Vagina (tissue), 2 donors: ENCODE measurements at regions not wholly inside any gene's neighbourhood (a gene's known extent, or its start where the extent isn't known, plus 50 kb on each side); places are given as distances from the start of the nearest gene placed in this dataset.

Source experiments
- DNase-seq, 2 donors: peaks; one replicate each; pipeline ENCODE4 v3.0.0-alpha.2; 2017; ENCODE audit errors: extremely low spot score in 2 of 2
- H3K27ac ChIP-seq: fragments of 200-600 bp; sonication (generic); one replicate; pipeline ENCODE4 v1.5.1; 2019
- H3K27me3 ChIP-seq: fragments of 200-600 bp; sonication (generic); one replicate; pipeline ENCODE4 v1.5.1; 2019
- H3K36me3 ChIP-seq, 2 donors: fragments of 200-600 bp; sonication (generic); one replicate each; pipeline ENCODE4 v1.5.1; 2017 to 2019
- H3K4me1 ChIP-seq: fragments of 200-600 bp; sonication (generic); one replicate; pipeline ENCODE4 v1.5.1; 2019
- H3K4me3 ChIP-seq, 2 donors: fragments of 200-600 bp; sonication (generic); 1 replicate in 1 of 2; 2 replicates in 1 of 2; pipeline ENCODE4 v1.5.1; 2016 to 2019
- H3K9me3 ChIP-seq: fragments of 200-600 bp; sonication (generic); one replicate; pipeline ENCODE4 v1.5.1; 2019
- POLR2A ChIP-seq, 2 donors: fragments of 450-650 bp; IDR thresholded peaks; one replicate each; pipeline ENCODE4 v1.6.1; 2017; ENCODE audit warnings: antibody characterized with exemption in 2 of 2, mild to moderate bottlenecking in 2 of 2, moderate library complexity in 2 of 2
- POLR2AphosphoS5 ChIP-seq, 2 donors: sonication (generic); formaldehyde crosslinking; IDR thresholded peaks; one replicate each; pipeline ENCODE4 v1.9.0; 2017; ENCODE audit warnings: antibody characterized with exemption in 2 of 2, mild to moderate bottlenecking in 2 of 2, low read depth in 1 of 2; ENCODE audit not compliant: insufficient read depth in 1 of 2
- intact Hi-C: fragments of 100-400 bp; cut with DNase I; formaldehyde crosslinking; loops from one replicate; pipeline ENCODE4 v1.15.1; 2023
- TF ChIP-seq, protein P1 (sequence below), 3 experiments: fragments of 450-650 bp in 2 of 3; fragments of 200-600 bp in 1 of 3; sonication (generic) in 1 of 3; IDR thresholded peaks; one replicate each; pipeline ENCODE4 v1.5.1; 2017 to 2019; ENCODE audit warnings: antibody characterized with exemption in 3 of 3, mild to moderate bottlenecking in 2 of 3, moderate library complexity in 2 of 3

DNA sequence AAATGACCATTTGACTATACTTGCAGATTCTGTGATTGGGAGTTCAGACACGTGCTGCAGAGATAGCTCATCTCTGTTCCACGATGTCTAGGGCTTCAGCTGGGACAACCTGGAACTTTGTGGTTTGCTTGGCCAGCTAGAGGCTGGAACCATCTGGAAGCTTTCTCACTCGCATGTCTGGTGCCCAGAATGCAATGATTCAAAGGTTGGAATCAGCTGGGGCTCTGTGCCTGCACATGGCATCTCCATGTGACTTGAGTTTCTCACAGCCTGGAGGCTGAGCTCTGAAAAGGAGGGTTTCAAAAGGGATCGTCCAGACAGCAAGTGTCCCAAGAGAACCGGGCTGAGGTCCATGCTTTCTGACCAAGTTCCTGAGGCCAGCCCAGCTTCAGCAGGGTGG lies 465.2 kb downstream of the GADD45G start:
- no peak overlapping the region for H3K4me3 ChIP-seq
- TF ChIP-seq POLR2A (IDR thresholded peaks at IDR 0.05) (no peak), POLR2AphosphoS5 (IDR thresholded peaks at IDR 0.05; ENCODE audit: insufficient read depth in 1 of 2, low read depth in 1 of 2) (no peak)
- TF ChIP-seq, protein P1, sequence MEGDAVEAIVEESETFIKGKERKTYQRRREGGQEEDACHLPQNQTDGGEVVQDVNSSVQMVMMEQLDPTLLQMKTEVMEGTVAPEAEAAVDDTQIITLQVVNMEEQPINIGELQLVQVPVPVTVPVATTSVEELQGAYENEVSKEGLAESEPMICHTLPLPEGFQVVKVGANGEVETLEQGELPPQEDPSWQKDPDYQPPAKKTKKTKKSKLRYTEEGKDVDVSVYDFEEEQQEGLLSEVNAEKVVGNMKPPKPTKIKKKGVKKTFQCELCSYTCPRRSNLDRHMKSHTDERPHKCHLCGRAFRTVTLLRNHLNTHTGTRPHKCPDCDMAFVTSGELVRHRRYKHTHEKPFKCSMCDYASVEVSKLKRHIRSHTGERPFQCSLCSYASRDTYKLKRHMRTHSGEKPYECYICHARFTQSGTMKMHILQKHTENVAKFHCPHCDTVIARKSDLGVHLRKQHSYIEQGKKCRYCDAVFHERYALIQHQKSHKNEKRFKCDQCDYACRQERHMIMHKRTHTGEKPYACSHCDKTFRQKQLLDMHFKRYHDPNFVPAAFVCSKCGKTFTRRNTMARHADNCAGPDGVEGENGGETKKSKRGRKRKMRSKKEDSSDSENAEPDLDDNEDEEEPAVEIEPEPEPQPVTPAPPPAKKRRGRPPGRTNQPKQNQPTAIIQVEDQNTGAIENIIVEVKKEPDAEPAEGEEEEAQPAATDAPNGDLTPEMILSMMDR (IDR thresholded peaks at IDR 0.05) = no peak

DNA sequence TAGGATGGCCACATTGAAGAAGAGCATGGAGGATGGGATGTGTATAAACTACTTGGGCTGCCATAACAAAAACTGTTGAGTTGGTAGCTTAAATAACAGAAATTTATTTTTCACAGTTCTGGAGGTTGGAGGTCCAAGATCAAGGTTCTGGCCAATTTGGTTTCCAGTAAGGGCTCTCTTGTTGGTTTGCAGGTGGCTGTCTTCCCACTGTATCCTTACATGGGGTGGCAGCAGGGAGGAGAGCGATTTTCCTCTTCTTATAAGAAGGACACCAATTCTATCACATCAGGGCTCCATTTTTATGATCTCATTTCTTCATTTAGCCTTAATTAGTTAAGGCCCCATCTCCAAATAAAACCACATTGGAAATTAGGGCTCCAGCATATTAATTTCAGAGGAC lies 465.7 kb downstream of the GADD45G start:
- no peaks in the 10 kb centered on the region for H3K9me3 ChIP-seq
- DNase-seq = no peak
- H3K27ac ChIP-seq = no peak overlapping the region
- TF ChIP-seq, protein P1 (IDR thresholded peaks at IDR 0.05) = no peak
- TF ChIP-seq POLR2A (IDR thresholded peaks at IDR 0.05) = no peak
- TF ChIP-seq POLR2AphosphoS5 (IDR thresholded peaks at IDR 0.05; ENCODE audit: insufficient read depth in 1 of 2, low read depth in 1 of 2) = no peak
- H3K27me3 ChIP-seq = no peaks in the 10 kb centered on the region
- H3K36me3 ChIP-seq = no peaks in the 10 kb centered on the region
- intact Hi-C loops = no loop called here
- H3K4me3 ChIP-seq = no peak overlapping the region
- no peaks in the 10 kb centered on the region for H3K4me1 ChIP-seq

More for the DNA sequence above, 465.2 kb downstream of the GADD45G start:
- Histone ChIP-seq H3K9me3 (no peaks in the 10 kb centered on the region), H3K36me3 (no peaks in the 10 kb centered on the region), H3K27me3 (no peaks in the 10 kb centered on the region), H3K4me1 (no peaks in the 10 kb centered on the region), H3K27ac (no peak overlapping the region)
- DNase-seq = no peak
- intact Hi-C loops = no loop called here

DNA sequence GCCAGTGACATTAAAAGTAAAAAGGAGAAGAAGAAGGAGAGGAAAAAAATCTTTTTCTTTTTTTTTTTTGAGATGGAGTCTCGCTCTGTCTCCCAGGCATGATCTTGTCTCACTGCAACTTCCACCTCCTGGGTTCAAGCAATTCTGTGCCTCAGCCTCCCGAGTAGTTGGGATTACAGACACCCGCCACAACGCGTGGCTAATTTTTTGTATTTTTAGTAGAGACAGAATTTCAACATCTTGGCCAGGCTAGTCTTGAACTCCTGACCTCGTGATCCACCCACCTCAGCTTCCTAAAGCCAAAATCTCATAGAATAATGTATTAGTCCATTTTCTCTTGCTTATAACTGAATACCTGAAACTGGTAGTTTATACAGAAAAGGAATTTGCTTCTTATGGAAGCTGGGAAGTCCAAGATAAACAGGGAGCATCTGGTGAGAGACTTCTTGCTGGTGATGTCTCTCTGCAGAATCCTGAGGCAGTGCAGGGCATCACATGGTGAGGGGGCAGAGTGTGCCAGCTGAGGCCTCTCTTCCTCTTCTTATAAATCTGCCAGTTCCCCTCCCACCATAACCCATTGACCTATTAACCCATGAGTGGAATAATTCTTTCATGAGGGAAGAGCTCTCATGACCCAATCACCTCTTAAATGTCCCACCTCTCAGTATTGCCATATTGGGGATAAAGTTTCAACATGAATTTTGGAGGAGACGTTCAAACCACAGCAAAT lies 466.3 kb downstream of the GADD45G start:
- H3K4me3 ChIP-seq = no peak overlapping the region
- no peaks in the 10 kb centered on the region for H3K36me3 ChIP-seq
- TF ChIP-seq POLR2A (IDR thresholded peaks at IDR 0.05) = no peak
- no peak for TF ChIP-seq POLR2AphosphoS5 (IDR thresholded peaks at IDR 0.05; ENCODE audit: insufficient read depth in 1 of 2, low read depth in 1 of 2)
- TF ChIP-seq, protein P1 (IDR thresholded peaks at IDR 0.05) = no peak
- no peak for DNase-seq
- H3K27ac ChIP-seq = no peak overlapping the region
- H3K27me3 ChIP-seq = no peaks in the 10 kb centered on the region
- H3K9me3 ChIP-seq = no peaks in the 10 kb centered on the region
- no peaks in the 10 kb centered on the region for H3K4me1 ChIP-seq
- intact Hi-C loops = no loop called here

DNA sequence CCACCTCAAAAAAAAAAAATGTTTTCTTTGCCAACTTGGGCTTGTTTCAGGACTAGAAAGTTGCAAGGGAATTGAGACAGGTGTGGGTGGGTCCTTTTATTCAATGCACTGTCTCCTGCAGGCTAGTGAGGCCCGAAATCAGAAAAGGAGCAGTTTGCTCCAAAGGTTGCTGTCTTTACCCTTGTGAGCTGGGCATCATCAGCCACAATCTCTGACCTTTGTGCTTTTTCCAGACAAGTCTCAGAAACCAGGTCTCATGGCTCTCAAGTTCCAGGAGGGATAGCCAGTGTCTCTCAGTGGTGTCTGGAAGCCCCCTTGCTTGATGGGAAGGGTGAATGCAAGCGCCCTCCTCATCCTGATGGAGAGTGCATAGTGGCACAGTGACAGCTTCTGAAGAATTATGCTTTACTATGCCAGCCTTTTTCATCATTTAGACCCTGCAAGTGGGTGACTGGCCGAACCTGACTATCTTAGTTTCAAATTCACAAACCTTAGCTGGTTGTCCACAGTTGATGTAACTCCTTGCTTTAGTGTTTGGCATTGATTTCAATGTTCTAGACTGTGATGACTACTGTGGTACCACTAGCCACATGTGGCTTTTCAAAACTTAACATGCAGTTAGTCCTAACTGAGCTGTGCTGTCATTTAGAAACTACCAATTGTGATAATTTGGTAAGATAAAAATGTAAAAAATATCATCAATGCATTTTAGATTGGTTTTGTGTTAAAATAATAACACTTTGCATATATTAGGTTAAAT lies 468.6 kb downstream of the GADD45G start:
- TF ChIP-seq, protein P1 (IDR thresholded peaks at IDR 0.05) = no peak
- TF ChIP-seq POLR2AphosphoS5 (IDR thresholded peaks at IDR 0.05; ENCODE audit: insufficient read depth in 1 of 2, low read depth in 1 of 2) = no peak
- DNase-seq = no peak

More for the DNA sequence above, 468.6 kb downstream of the GADD45G start:
- intact Hi-C loops = no loop called here
- H3K27ac ChIP-seq = no peak overlapping the region
- no peaks in the 10 kb centered on the region for H3K36me3 ChIP-seq
- H3K9me3 ChIP-seq = no peaks in the 10 kb centered on the region
- no peaks in the 10 kb centered on the region for H3K27me3 ChIP-seq
- no peaks in the 10 kb centered on the region for H3K4me1 ChIP-seq
- no peak overlapping the region for H3K4me3 ChIP-seq
